BLaER1 treated with 17β-estradiol and CSF1 and Interleukin-3, amounts not matched to agents 10 nM and 100 nM (cell line): ENCODE measurements at regions not wholly inside any gene's neighbourhood (a gene's known extent, or its start where the extent isn't known, plus 50 kb on each side); places are given as distances from the start of the nearest gene placed in this dataset.

Experiments
- H3K27ac ChIP-seq, 11 experiments: shearing (Covaris generic); formaldehyde crosslinking; 2 replicates each; pipeline ENCODE4 v1.8.1; 2022
- H3K27me3 ChIP-seq, 11 experiments: shearing (Covaris generic); formaldehyde crosslinking; 2 replicates each; pipeline ENCODE4 v1.8.1; 2022
- H3K36me3 ChIP-seq, 11 experiments: shearing (Covaris generic); formaldehyde crosslinking; 2 replicates each; pipeline ENCODE4 v1.8.1; 2022
- H3K4me1 ChIP-seq, 10 experiments: shearing (Covaris generic); formaldehyde crosslinking; 2 replicates each; pipeline ENCODE4 v1.8.1; 2022
- H3K4me2 ChIP-seq, 11 experiments: shearing (Covaris generic); formaldehyde crosslinking; 2 replicates each; pipeline ENCODE4 v1.8.1; 2022
- H3K4me3 ChIP-seq, 10 experiments: shearing (Covaris generic); formaldehyde crosslinking; 2 replicates each; pipeline ENCODE4 v1.8.1; 2022
- H3K9ac ChIP-seq, 11 experiments: shearing (Covaris generic); formaldehyde crosslinking; 2 replicates each; pipeline ENCODE4 v1.8.1; 2022
- H3K9me3 ChIP-seq, 11 experiments: shearing (Covaris generic); formaldehyde crosslinking; replicated peaks in 1 of 11; 2 replicates each; pipeline ENCODE4 v1.8.1; 2022
- H4K20me1 ChIP-seq, 11 experiments: shearing (Covaris generic); formaldehyde crosslinking; 2 replicates each; pipeline ENCODE4 v1.8.1; 2022
- Cebpa-rat ChIP-seq, 11 experiments: shearing (Covaris generic); IDR thresholded peaks; 2 replicates each; pipeline ENCODE4 v1.8.1; 2022

GRCh38 chr2:19031642-19032041 lies 326.8 kb downstream of the OSR1 start:
- H4K20me1 ChIP-seq, result no peaks in the 10 kb centered on the region
- no peak overlapping the region for H3K4me3 ChIP-seq
- TF ChIP-seq Cebpa-rat (IDR thresholded peaks at IDR 0.05), result no peak
- no peaks in the 10 kb centered on the region for H3K9me3 ChIP-seq
- no peaks in the 10 kb centered on the region for H3K36me3 ChIP-seq
- H3K4me2 ChIP-seq, result no peak overlapping the region
- no peak overlapping the region for H3K9ac ChIP-seq
- no peaks in the 10 kb centered on the region for H3K27me3 ChIP-seq
- H3K4me1 ChIP-seq, result peaks cover 0 to 15% (median 8%) of the 10 kb centered on the region in 10 experiments; a peak in 10 of 20 replicates
- no peak overlapping the region for H3K27ac ChIP-seq

GRCh38 chr2:19029655-19030054 lies 328.8 kb downstream of the OSR1 start:
- TF ChIP-seq Cebpa-rat (IDR thresholded peaks at IDR 0.05), result no peak
- Histone ChIP-seq H3K4me3 (no peak overlapping the region), H3K36me3 (no peaks in the 10 kb centered on the region)

GRCh38 chr2:19028587-19029375 lies 329.6 kb downstream of the OSR1 start:
- Histone ChIP-seq H4K20me1 (no peaks in the 10 kb centered on the region), H3K4me3 (no peak overlapping the region), H3K27ac (no peak overlapping the region), H3K9ac (no peak overlapping the region), H3K9me3 (no peaks in the 10 kb centered on the region), H3K27me3 (no peaks in the 10 kb centered on the region), H3K4me2 (no peak overlapping the region; a peak in 1 of 22 replicates), H3K36me3 (no peaks in the 10 kb centered on the region), H3K4me1 (peaks cover 0 to 15% (median 8%) of the 10 kb centered on the region in 10 experiments; a peak in 10 of 20 replicates)
- no peak for TF ChIP-seq Cebpa-rat (IDR thresholded peaks at IDR 0.05)

More at GRCh38 chr2:19029655-19030054, 328.8 kb downstream of the OSR1 start:
- Histone ChIP-seq H3K9ac (no peak overlapping the region), H3K4me2 (no peak overlapping the region; a peak in 1 of 22 replicates), H4K20me1 (no peaks in the 10 kb centered on the region), H3K27ac (no peak overlapping the region), H3K4me1 (peaks cover 0 to 15% (median 8%) of the 10 kb centered on the region in 10 experiments; a peak in 10 of 20 replicates), H3K27me3 (no peaks in the 10 kb centered on the region), H3K9me3 (no peaks in the 10 kb centered on the region)

GRCh38 chr2:19027626-19028025 lies 330.8 kb downstream of the OSR1 start:
- Histone ChIP-seq H3K4me2 (peak overlapping the region in 6 of 11 experiments; percentile 1 to 49 (median 36); a peak in 9 of 22 replicates), H3K9ac (no peak overlapping the region), H3K27ac (no peak overlapping the region), H4K20me1 (no peaks in the 10 kb centered on the region), H3K4me3 (no peak overlapping the region), H3K9me3 (no peaks in the 10 kb centered on the region), H3K4me1 (peaks cover 0 to 15% (median 8%) of the 10 kb centered on the region in 10 experiments; a peak in 10 of 20 replicates), H3K36me3 (no peaks in the 10 kb centered on the region), H3K27me3 (no peaks in the 10 kb centered on the region)
- no peak for TF ChIP-seq Cebpa-rat (IDR thresholded peaks at IDR 0.05)

- no peak for TF ChIP-seq Cebpa-rat (IDR thresholded peaks at IDR 0.05)
- Histone ChIP-seq H3K27ac (no peak overlapping the region), H3K9me3 (no peaks in the 10 kb centered on the region), H3K4me1 (peaks cover 0 to 15% (median 8%) of the 10 kb centered on the region in 10 experiments; a peak in 10 of 20 replicates), H4K20me1 (no peaks in the 10 kb centered on the region), H3K27me3 (no peaks in the 10 kb centered on the region), H3K9ac (no peak overlapping the region), H3K4me3 (no peak overlapping the region), H3K36me3 (no peaks in the 10 kb centered on the region), H3K4me2 (no peak overlapping the region)
These were observed 332.2 kb downstream of the OSR1 start for GRCh38 chr2:19026261-19026660.

GRCh38 chr2:19022334-19022733 lies 336.1 kb downstream of the OSR1 start:
- Histone ChIP-seq H3K27ac (no peak overlapping the region), H3K9ac (no peak overlapping the region), H3K27me3 (no peaks in the 10 kb centered on the region), H3K4me1 (peaks cover 0 to 4% (median 1%) of the 10 kb centered on the region in 10 experiments; a peak in 9 of 20 replicates), H4K20me1 (no peaks in the 10 kb centered on the region), H3K36me3 (no peaks in the 10 kb centered on the region), H3K9me3 (no peaks in the 10 kb centered on the region; a peak in 2 of 22 replicates), H3K4me2 (no peak overlapping the region), H3K4me3 (no peak overlapping the region)
- peak in 3 of 11 experiments; percentile 28 to 65 (median 37); a peak in 3 of 22 replicates for TF ChIP-seq Cebpa-rat (IDR thresholded peaks at IDR 0.05)

GRCh38 chr2:19021721-19022120 lies 336.7 kb downstream of the OSR1 start:
- no peak for TF ChIP-seq Cebpa-rat (IDR thresholded peaks at IDR 0.05)
- Histone ChIP-seq H3K27me3 (no peaks in the 10 kb centered on the region), H3K36me3 (no peaks in the 10 kb centered on the region), H3K9ac (no peak overlapping the region), H3K27ac (no peak overlapping the region), H4K20me1 (no peaks in the 10 kb centered on the region), H3K4me3 (no peak overlapping the region), H3K9me3 (no peaks in the 10 kb centered on the region; a peak in 2 of 22 replicates), H3K4me1 (no peaks in the 10 kb centered on the region), H3K4me2 (no peak overlapping the region)

GRCh38 chr2:19021100-19021476 lies 337.3 kb downstream of the OSR1 start:
- no peaks in the 10 kb centered on the region for H3K4me1 ChIP-seq
- H3K4me2 ChIP-seq, result no peak overlapping the region
- H4K20me1 ChIP-seq, result no peaks in the 10 kb centered on the region
- no peak for TF ChIP-seq Cebpa-rat (IDR thresholded peaks at IDR 0.05)
- no peak overlapping the region for H3K27ac ChIP-seq
- H3K36me3 ChIP-seq, result no peaks in the 10 kb centered on the region
- no peaks in the 10 kb centered on the region for H3K27me3 ChIP-seq
- no peak overlapping the region for H3K4me3 ChIP-seq
- H3K9ac ChIP-seq, result no peak overlapping the region
- H3K9me3 ChIP-seq, result peaks cover 0 to under 1% (median 0%) of the 10 kb centered on the region in 11 experiments; a peak in 2 of 22 replicates

GRCh38 chr2:19020144-19021099 lies 338.0 kb downstream of the OSR1 start:
- Histone ChIP-seq H3K9ac (no peak overlapping the region), H3K36me3 (no peaks in the 10 kb centered on the region), H3K4me3 (no peak overlapping the region), H3K27me3 (no peaks in the 10 kb centered on the region), H3K9me3 (peaks cover 0 to 6% (median 0%) of the 10 kb centered on the region in 11 experiments; a peak in 4 of 22 replicates), H3K27ac (no peak overlapping the region), H3K4me1 (no peaks in the 10 kb centered on the region), H3K4me2 (no peak overlapping the region), H4K20me1 (no peaks in the 10 kb centered on the region)
- no peak for TF ChIP-seq Cebpa-rat (IDR thresholded peaks at IDR 0.05)
